HG03442 (cell line): ENCODE measurements at regions not wholly inside any gene's neighbourhood (a gene's known extent, or its start where the extent isn't known, plus 50 kb on each side); places are given as distances from the start of the nearest gene placed in this dataset.
A peak's percentile ranks its signal among the peaks of the same experiment; 100 is the strongest.

Experiments
- ATAC-seq: cut with Tn5 transposase; IDR thresholded peaks from one replicate; pipeline ENCODE4 v1.9.1; 2021; ENCODE audit warnings: mild to moderate bottlenecking, moderate library complexity; ENCODE audit not compliant: unreplicated experiment

- ATAC-seq: no peak
Measured at GRCh38 chr6:53216301-53216700, 67.7 kb upstream of the GCM1 start.

GRCh38 chr6:53214172-53214571 is 65.5 kb upstream of the GCM1 start:
- ATAC-seq: no peak

- ATAC-seq: no peak
Measured at GRCh38 chr6:53210811-53211210, 62.2 kb upstream of the GCM1 start.

- no peak for ATAC-seq
Measured at GRCh38 chr6:53209681-53210080, 61.0 kb upstream of the GCM1 start.

GRCh38 chr6:53205778-53206177 is 57.1 kb upstream of the GCM1 start:
- no peak for ATAC-seq

- ATAC-seq: no peak
Measured at GRCh38 chr6:53203483-53203882, 54.8 kb upstream of the GCM1 start.

GRCh38 chr6:53202052-53202451 is 53.4 kb upstream of the GCM1 start:
- no peak for ATAC-seq

- no peak for ATAC-seq
Measured at GRCh38 chr6:53201270-53201669, 52.6 kb upstream of the GCM1 start.

- no peak for ATAC-seq
Measured at GRCh38 chr6:53199765-53200164, 51.1 kb upstream of the GCM1 start.

- peak; percentile 90 for ATAC-seq
Measured at GRCh38 chr6:53199156-53199555, 50.5 kb upstream of the GCM1 start.
